Cerebellar nuclear complex (tissue), 1 donor: ENCODE measurements at regions not wholly inside any gene's neighbourhood (a gene's known extent, or its start where the extent isn't known, plus 50 kb on each side); places are given as distances from the start of the nearest gene placed in this dataset.
"Not testable (repeated sequence)": the region's sequence is repeated elsewhere in the genome, so short reads cannot be mapped to it uniquely, and the experiment has no call there.

ENCODE experiments used
- DNase-seq, 2 experiments: peaks; one replicate each; lab custom pipeline; 2025; lab: John Stamatoyannopoulos, UW

GRCh38 chr21:16218682-16219343 lies 489.0 kb downstream of the USP25 start:
- no peak for DNase-seq

GRCh38 chr21:16224756-16225155 lies 495.0 kb downstream of the USP25 start:
- DNase-seq, result not testable (repeated sequence)

GRCh38 chr21:16239659-16240265 lies 510.0 kb downstream of the USP25 start:
- DNase-seq, result no peak

GRCh38 chr21:16241016-16241415 lies 511.2 kb downstream of the USP25 start:
- no peak for DNase-seq

- DNase-seq, result no peak
Measured at GRCh38 chr21:16241479-16241963, 511.7 kb downstream of the USP25 start.

- no peak for DNase-seq
Measured at GRCh38 chr21:16243396-16243795, 513.6 kb downstream of the USP25 start.

- DNase-seq, result no peak
Measured at GRCh38 chr21:16248705-16249104, 518.9 kb downstream of the USP25 start.

- DNase-seq, result no peak
Measured at GRCh38 chr21:16250273-16250672, 520.5 kb downstream of the USP25 start.

GRCh38 chr21:16258844-16259611 lies 529.2 kb downstream of the USP25 start:
- no peak for DNase-seq

- DNase-seq, result no peak
Measured at GRCh38 chr21:16262091-16262490, 532.3 kb downstream of the USP25 start.

- no peak for DNase-seq
Measured at GRCh38 chr21:16264319-16264718, 534.5 kb downstream of the USP25 start.

- no peak for DNase-seq
Measured at GRCh38 chr21:16269476-16269875, 539.7 kb downstream of the USP25 start.

- no peak for DNase-seq
Measured at GRCh38 chr21:16279731-16280581, 550.2 kb downstream of the USP25 start.

- no peak for DNase-seq
Measured at GRCh38 chr21:16280686-16281091, 550.9 kb downstream of the USP25 start.

GRCh38 chr21:16283516-16283915 lies 553.7 kb downstream of the USP25 start:
- no peak for DNase-seq

GRCh38 chr21:16285605-16286126 lies 555.9 kb downstream of the USP25 start:
- no peak for DNase-seq

GRCh38 chr21:16287046-16287445 lies 557.3 kb downstream of the USP25 start:
- no peak for DNase-seq

- no peak for DNase-seq
Measured at GRCh38 chr21:16291296-16291695, 561.5 kb downstream of the USP25 start.

- no peak for DNase-seq
Measured at GRCh38 chr21:16294128-16294527, 564.3 kb downstream of the USP25 start.

GRCh38 chr21:16302851-16303282 lies 573.1 kb downstream of the USP25 start:
- DNase-seq, result no peak

- DNase-seq, result no peak
Measured at GRCh38 chr21:16304174-16305095, 574.7 kb downstream of the USP25 start.
